IPS-18a (cell line): ENCODE measurements at regions not wholly inside any gene's neighbourhood (a gene's known extent, or its start where the extent isn't known, plus 50 kb on each side); places are given as distances from the start of the nearest gene placed in this dataset.

ENCODE experiments used
- H3K27ac ChIP-seq: one replicate; pipeline ENCODE4 v1.5.1; 2013; ENCODE audit warnings: low read length
- H3K27me3 ChIP-seq: one replicate; pipeline ENCODE4 v1.6.1; 2013; ENCODE audit warnings: mild to moderate bottlenecking, low read length; ENCODE audit not compliant: control insufficient read depth, insufficient read depth
- H3K36me3 ChIP-seq: one replicate; pipeline ENCODE4 v1.6.1; 2013; ENCODE audit warnings: low read depth, low read length; ENCODE audit not compliant: control insufficient read depth
- H3K4me1 ChIP-seq: one replicate; pipeline ENCODE4 v1.6.1; 2013; ENCODE audit warnings: low read depth, low read length; ENCODE audit not compliant: control insufficient read depth
- H3K4me3 ChIP-seq: one replicate; pipeline ENCODE4 v1.5.1; 2013; ENCODE audit warnings: low read length
- H3K9ac ChIP-seq: one replicate; pipeline ENCODE4 v1.6.1; 2013; ENCODE audit warnings: mild to moderate bottlenecking, low read length, moderate library complexity
- H3K9me3 ChIP-seq: one replicate; pipeline ENCODE4 v1.6.1; 2013; ENCODE audit warnings: low read depth, low read length; ENCODE audit not compliant: control insufficient read depth

- no peaks in the 10 kb centered on the region for H3K36me3 ChIP-seq
- H3K27me3 ChIP-seq, result no peaks in the 10 kb centered on the region
- H3K27ac ChIP-seq, result no peak overlapping the region
- H3K9ac ChIP-seq, result no peak overlapping the region
- H3K9me3 ChIP-seq, result no peaks in the 10 kb centered on the region
- H3K4me1 ChIP-seq, result peaks cover 4% of the 10 kb centered on the region
- no peak overlapping the region for H3K4me3 ChIP-seq
Measured at GRCh38 chr15:92271179-92271578, 122.5 kb upstream of the ST8SIA2 start.

GRCh38 chr15:92272106-92272505 is 121.6 kb upstream of the ST8SIA2 start:
- no peak overlapping the region for H3K27ac ChIP-seq
- H3K4me3 ChIP-seq, result no peak overlapping the region
- H3K4me1 ChIP-seq, result peaks cover 4% of the 10 kb centered on the region
- no peak overlapping the region for H3K9ac ChIP-seq
- no peaks in the 10 kb centered on the region for H3K9me3 ChIP-seq
- no peaks in the 10 kb centered on the region for H3K27me3 ChIP-seq
- no peaks in the 10 kb centered on the region for H3K36me3 ChIP-seq

- Histone ChIP-seq H3K9ac (no peak overlapping the region), H3K36me3 (no peaks in the 10 kb centered on the region), H3K4me1 (peaks cover 4% of the 10 kb centered on the region), H3K27me3 (no peaks in the 10 kb centered on the region), H3K27ac (no peak overlapping the region), H3K4me3 (no peak overlapping the region), H3K9me3 (no peaks in the 10 kb centered on the region)
Measured at GRCh38 chr15:92273286-92273685, 120.4 kb upstream of the ST8SIA2 start.

- no peak overlapping the region for H3K4me3 ChIP-seq
- no peaks in the 10 kb centered on the region for H3K36me3 ChIP-seq
- peaks cover 4% of the 10 kb centered on the region for H3K4me1 ChIP-seq
- no peaks in the 10 kb centered on the region for H3K27me3 ChIP-seq
- no peak overlapping the region for H3K27ac ChIP-seq
- no peak overlapping the region for H3K9ac ChIP-seq
- H3K9me3 ChIP-seq, result no peaks in the 10 kb centered on the region
Measured at GRCh38 chr15:92273723-92274122, 120.0 kb upstream of the ST8SIA2 start.

- Histone ChIP-seq H3K4me1 (no peaks in the 10 kb centered on the region), H3K9me3 (no peaks in the 10 kb centered on the region), H3K9ac (no peak overlapping the region), H3K27ac (no peak overlapping the region), H3K4me3 (no peak overlapping the region), H3K27me3 (no peaks in the 10 kb centered on the region), H3K36me3 (no peaks in the 10 kb centered on the region)
Measured at GRCh38 chr15:92277776-92278175, 115.9 kb upstream of the ST8SIA2 start.

- Histone ChIP-seq H3K36me3 (no peaks in the 10 kb centered on the region), H3K9me3 (no peaks in the 10 kb centered on the region), H3K4me1 (no peaks in the 10 kb centered on the region), H3K4me3 (no peak overlapping the region), H3K27me3 (no peaks in the 10 kb centered on the region), H3K27ac (no peak overlapping the region), H3K9ac (no peak overlapping the region)
Measured at GRCh38 chr15:92283813-92284212, 109.9 kb upstream of the ST8SIA2 start.

- no peak overlapping the region for H3K27ac ChIP-seq
- peaks cover 3% of the 10 kb centered on the region for H3K4me1 ChIP-seq
- no peak overlapping the region for H3K4me3 ChIP-seq
- no peaks in the 10 kb centered on the region for H3K36me3 ChIP-seq
- H3K9me3 ChIP-seq, result no peaks in the 10 kb centered on the region
- H3K27me3 ChIP-seq, result no peaks in the 10 kb centered on the region
- H3K9ac ChIP-seq, result no peak overlapping the region
Measured at GRCh38 chr15:92288755-92289154, 104.9 kb upstream of the ST8SIA2 start.

- Histone ChIP-seq H3K27ac (no peak overlapping the region), H3K4me1 (peaks cover 3% of the 10 kb centered on the region), H3K27me3 (no peaks in the 10 kb centered on the region), H3K9me3 (no peaks in the 10 kb centered on the region), H3K9ac (no peak overlapping the region), H3K4me3 (no peak overlapping the region), H3K36me3 (no peaks in the 10 kb centered on the region)
Measured at GRCh38 chr15:92289733-92290132, 103.9 kb upstream of the ST8SIA2 start.

- peaks cover 3% of the 10 kb centered on the region for H3K4me1 ChIP-seq
- H3K27ac ChIP-seq, result no peak overlapping the region
- no peak overlapping the region for H3K9ac ChIP-seq
- H3K27me3 ChIP-seq, result no peaks in the 10 kb centered on the region
- H3K4me3 ChIP-seq, result no peak overlapping the region
- H3K9me3 ChIP-seq, result no peaks in the 10 kb centered on the region
- H3K36me3 ChIP-seq, result no peaks in the 10 kb centered on the region
Measured at GRCh38 chr15:92290359-92290992, 103.2 kb upstream of the ST8SIA2 start.

GRCh38 chr15:92291900-92292299 is 101.8 kb upstream of the ST8SIA2 start:
- Histone ChIP-seq H3K27me3 (no peaks in the 10 kb centered on the region), H3K9ac (no peak overlapping the region), H3K4me1 (peaks cover 3% of the 10 kb centered on the region), H3K4me3 (no peak overlapping the region), H3K36me3 (no peaks in the 10 kb centered on the region), H3K9me3 (no peaks in the 10 kb centered on the region), H3K27ac (no peak overlapping the region)

- Histone ChIP-seq H3K9ac (no peak overlapping the region), H3K9me3 (no peaks in the 10 kb centered on the region), H3K4me1 (peaks cover 7% of the 10 kb centered on the region), H3K27ac (no peak overlapping the region), H3K27me3 (no peaks in the 10 kb centered on the region), H3K4me3 (no peak overlapping the region), H3K36me3 (no peaks in the 10 kb centered on the region)
Measured at GRCh38 chr15:92294759-92295158, 98.9 kb upstream of the ST8SIA2 start.

- H3K9ac ChIP-seq, result no peak overlapping the region
- no peak overlapping the region for H3K4me3 ChIP-seq
- no peaks in the 10 kb centered on the region for H3K9me3 ChIP-seq
- no peaks in the 10 kb centered on the region for H3K36me3 ChIP-seq
- H3K27me3 ChIP-seq, result no peaks in the 10 kb centered on the region
- H3K27ac ChIP-seq, result no peak overlapping the region
- peaks cover 35% of the 10 kb centered on the region for H3K4me1 ChIP-seq
Measured at GRCh38 chr15:92304223-92304975, 89.3 kb upstream of the ST8SIA2 start.
